ENCODE measurements at regions not wholly inside any gene's neighbourhood (a gene's known extent, or its start where the extent isn't known, plus 50 kb on each side); places are given as distances from the start of the nearest gene placed in this dataset.

GRCh38 chr2:156042895-156043294, 289.6 kb downstream of the NR4A2 start:
- TF ChIP-seq CTCF (conservative IDR thresholded peaks at IDR 0.05; ENCODE audit: low read depth, low read length) (no peak), RAD21 (IDR thresholded peaks at IDR 0.05; ENCODE audit: low read length) (no peak), POLR2A (IDR thresholded peaks at IDR 0.05; ENCODE audit: low read depth, low read length) (no peak), RCOR1 (IDR thresholded peaks at IDR 0.05; ENCODE audit: insufficient replicate concordance, low read length) (no peak), BHLHE40 (IDR thresholded peaks at IDR 0.05; ENCODE audit: low read depth, low read length) (no peak), SMC3 (IDR thresholded peaks at IDR 0.05; ENCODE audit: low read depth, low read length) (no peak), RFX5 (IDR thresholded peaks at IDR 0.05; ENCODE audit: low read depth, low read length) (no peak)

Measured in IMR-90 (cell line).